CD4-positive, alpha-beta T cell treated with Interleukin-15 for 4 hours (primary cell): ENCODE measurements at regions not wholly inside any gene's neighbourhood (a gene's known extent, or its start where the extent isn't known, plus 50 kb on each side); places are given as distances from the start of the nearest gene placed in this dataset.
"Not testable (repeated sequence)": the region's sequence is repeated elsewhere in the genome, so short reads cannot be mapped to it uniquely, and the experiment has no call there.

Source experiments
- DNase-seq: peaks from one replicate; pipeline ENCODE4 v3.0.0-alpha.2; 2020; ENCODE audit warnings: low spot score

- DNase-seq = no peak
Observed at GRCh38 chr7:159207951-159208350, 63.3 kb upstream of the VIPR2 start.

GRCh38 chr7:159207393-159207792, 62.7 kb upstream of the VIPR2 start:
- DNase-seq = no peak

GRCh38 chr7:159205833-159206232, 61.2 kb upstream of the VIPR2 start:
- no peak for DNase-seq

- DNase-seq = no peak
Observed at GRCh38 chr7:159204664-159205063, 60.0 kb upstream of the VIPR2 start.

- not testable (repeated sequence) for DNase-seq
Observed at GRCh38 chr7:159203253-159203652, 58.6 kb upstream of the VIPR2 start.

- no peak for DNase-seq
Observed at GRCh38 chr7:159201722-159202330, 57.2 kb upstream of the VIPR2 start.

- DNase-seq = no peak
Observed at GRCh38 chr7:159200421-159200820, 55.8 kb upstream of the VIPR2 start.

- DNase-seq = peak; percentile 21
Observed at GRCh38 chr7:159198016-159198724, 53.5 kb upstream of the VIPR2 start.

GRCh38 chr7:159197066-159197975, 52.7 kb upstream of the VIPR2 start:
- DNase-seq = peak; percentile 33

- DNase-seq = no peak
Observed at GRCh38 chr7:159196584-159196983, 51.9 kb upstream of the VIPR2 start.

- DNase-seq = peak; percentile 47
Observed at GRCh38 chr7:159195946-159196345, 51.3 kb upstream of the VIPR2 start.
